HepG2 (cell line): ENCODE measurements at regions not wholly inside any gene's neighbourhood (a gene's known extent, or its start where the extent isn't known, plus 50 kb on each side); places are given as distances from the start of the nearest gene placed in this dataset.

Experiments
- ATAC-seq: fragments of 200-7000 bp; cut with Tn5 transposase; 3 replicates; pipeline ENCODE4 v1.9.1; 2020; ENCODE audit warnings: mild to moderate bottlenecking, moderate library complexity
- BruUV-seq: library from RNA; stranded (reverse); fragments of 400-500 nt; replicated peaks from 2 replicates; lab custom pipeline; 2021; lab: Mats Ljungman, UMichigan
- CTCF ChIA-PET: fragments of 300-600 bp; formaldehyde crosslinking; extraction: SDS; loops from one replicate; lab custom pipeline; 2021; ENCODE audit warnings: low total read pairs, inconsistent platforms, low intra/inter-chr PET ratio; lab: Yijun Ruan, JAX
- POLR2A ChIA-PET: fragments of 350-600 bp; sonication (Branson Sonifier 250); formaldehyde crosslinking; loops from one replicate; lab custom pipeline; 2020; ENCODE audit warnings: antibody characterized with exemption, inconsistent platforms; lab: Yijun Ruan, JAX
- DNase-seq: peaks from one replicate; pipeline ENCODE4 v3.0.0-alpha.2; 2015; ENCODE audit warnings: low spot score
- FAIRE-seq: peaks from 3 replicates; lab custom pipeline; 2011; peaks lifted over from hg19 to GRCh38; lab: Jason Lieb, UNC
- H2AFZ ChIP-seq: one replicate; pipeline ENCODE4 v1.6.1; 2011; ENCODE audit warnings: low read length, inconsistent platforms
- H3K27ac ChIP-seq: fragments of 300-600 bp; 3 replicates; pipeline ENCODE4 v1.8.0; 2011; ENCODE audit warnings: mixed run types, mild to moderate bottlenecking, mixed read lengths, low read length, inconsistent platforms; ENCODE audit not compliant: insufficient read depth; ENCODE audit errors: extremely low read length
- H3K27me3 ChIP-seq, 2 experiments: fragments of 200-600 bp in 1 of 2; 2 replicates in 1 of 2; 3 replicates in 1 of 2; pipeline versions ENCODE4 v1.6.0 to v1.8.0; 2011; ENCODE audit warnings: low read length in 2 of 2, mild to moderate bottlenecking in 2 of 2, moderate library complexity in 2 of 2, inconsistent platforms in 1 of 2; ENCODE audit not compliant: insufficient read depth in 2 of 2, control insufficient read depth in 1 of 2
- H3K36me3 ChIP-seq, 2 experiments: fragments of 200-600 bp in 1 of 2; replicated peaks in 1 of 2; 2 replicates in 1 of 2; 3 replicates in 1 of 2; pipeline versions ENCODE4 v1.5.1 to v1.8.0; 2011; ENCODE audit warnings: low read length in 2 of 2, inconsistent platforms in 1 of 2; ENCODE audit not compliant: insufficient read depth in 2 of 2, control insufficient read depth in 1 of 2
- H3K4me1 ChIP-seq: 2 replicates; pipeline ENCODE4 v1.5.1; 2012; ENCODE audit warnings: low read length, inconsistent platforms; ENCODE audit not compliant: insufficient read depth
- H3K4me2 ChIP-seq: 2 replicates; pipeline ENCODE4 v1.6.0; 2011; ENCODE audit warnings: low read depth, low read length, inconsistent platforms
- H3K4me3 ChIP-seq, 3 experiments: fragments of 200-600 bp in 1 of 3; sonication (generic), shearing (Covaris generic) in 1 of 3; replicated peaks in 1 of 3; 2 replicates each; pipeline ENCODE4 v1.5.1; 2011 to 2016; ENCODE audit warnings: low read length in 3 of 3, inconsistent platforms in 2 of 3, low read depth in 2 of 3, mild to moderate bottlenecking in 2 of 3, control low read depth in 1 of 3, mixed read lengths in 1 of 3; ENCODE audit not compliant: insufficient read depth in 1 of 3
- H3K79me2 ChIP-seq: one replicate; pipeline ENCODE4 v1.6.1; 2011; ENCODE audit warnings: low read length, inconsistent platforms; ENCODE audit not compliant: insufficient read depth
- H3K9ac ChIP-seq: 2 replicates; pipeline ENCODE4 v1.6.0; 2011; ENCODE audit warnings: mild to moderate bottlenecking, low read depth, low read length, inconsistent platforms; ENCODE audit not compliant: insufficient read depth
- H3K9me3 ChIP-seq: 2 replicates; pipeline ENCODE4 v1.5.1; 2012; ENCODE audit warnings: mild to moderate bottlenecking, low read length
- H4K20me1 ChIP-seq: 2 replicates; pipeline ENCODE4 v1.6.0; 2011; ENCODE audit warnings: inconsistent platforms, mild to moderate bottlenecking, low read length, moderate library complexity; ENCODE audit not compliant: insufficient read depth
- RBM22 ChIP-seq: fragments of 200-400 bp; formaldehyde crosslinking; optimal IDR thresholded peaks from 2 replicates; pipeline ENCODE3; 2017; ENCODE audit warnings: mild to moderate bottlenecking, low read length, moderate library complexity
- RFXAP ChIP-seq: sonication (generic); formaldehyde crosslinking; IDR thresholded peaks from 2 replicates; pipeline ENCODE4 v1.4.0; 2020; ENCODE audit warnings: missing genetic modification reagents, borderline replicate concordance
- SRSF9 ChIP-seq: fragments of 200-400 bp; formaldehyde crosslinking; IDR thresholded peaks from 2 replicates; pipeline ENCODE4 v1.6.1; 2018; ENCODE audit warnings: borderline replicate concordance, mild to moderate bottlenecking, low read depth, low read length; ENCODE audit not compliant: insufficient read depth, poor library complexity, severe bottlenecking
- U2AF1 ChIP-seq: fragments of 200-400 bp; formaldehyde crosslinking; optimal IDR thresholded peaks from 2 replicates; pipeline ENCODE3; 2017; ENCODE audit warnings: mild to moderate bottlenecking, low read depth, low read length
- ZNF138 ChIP-seq: sonication (generic); formaldehyde crosslinking; IDR thresholded peaks from 2 replicates; pipeline ENCODE4 v1.5.0; 2020; ENCODE audit warnings: mild to moderate bottlenecking, low read depth, missing genetic modification reagents
- ZNF263 ChIP-seq: sonication (generic); formaldehyde crosslinking; IDR thresholded peaks from 2 replicates; pipeline ENCODE4 v1.4.0; 2020; ENCODE audit warnings: missing genetic modification reagents
- ZNF326 ChIP-seq: sonication (generic); formaldehyde crosslinking; IDR thresholded peaks from 2 replicates; pipeline ENCODE4 v1.4.0; 2020; ENCODE audit warnings: missing genetic modification reagents, borderline replicate concordance
- WGBS: methylation state at CpG from one replicate; pipeline ENCODE4 v1.1.6; 2017; ENCODE audit warnings: low lambda C conversion rate; 5-methylcytosine and 5-hydroxymethylcytosine counted together
- in situ Hi-C: cut with HindIII; loops from 2 replicates; pipeline ENCODE4 v1.10.0; 2017; ENCODE audit warnings: low pct_unique_long_range_greater_than_20kb; ENCODE audit not compliant: extremely low pct_ligation_motif_present
- intact Hi-C: fragments of 100-400 bp; cut with micrococcal nuclease; formaldehyde crosslinking; loops from one replicate; pipeline ENCODE4 v1.10.0; 2022; ENCODE audit not compliant: unreplicated experiment
- TF ChIP-seq, protein P1 (sequence below): sonication (generic); formaldehyde crosslinking; IDR thresholded peaks from 2 replicates; pipeline ENCODE4 v1.8.1; 2023; ENCODE audit warnings: mild to moderate bottlenecking, missing genetic modification reagents
- TF ChIP-seq, protein P2 (sequence below): sonication (generic); formaldehyde crosslinking; IDR thresholded peaks from 2 replicates; pipeline ENCODE4 v1.4.0; 2020; ENCODE audit warnings: low read depth, mild to moderate bottlenecking, missing genetic modification reagents

DNA sequence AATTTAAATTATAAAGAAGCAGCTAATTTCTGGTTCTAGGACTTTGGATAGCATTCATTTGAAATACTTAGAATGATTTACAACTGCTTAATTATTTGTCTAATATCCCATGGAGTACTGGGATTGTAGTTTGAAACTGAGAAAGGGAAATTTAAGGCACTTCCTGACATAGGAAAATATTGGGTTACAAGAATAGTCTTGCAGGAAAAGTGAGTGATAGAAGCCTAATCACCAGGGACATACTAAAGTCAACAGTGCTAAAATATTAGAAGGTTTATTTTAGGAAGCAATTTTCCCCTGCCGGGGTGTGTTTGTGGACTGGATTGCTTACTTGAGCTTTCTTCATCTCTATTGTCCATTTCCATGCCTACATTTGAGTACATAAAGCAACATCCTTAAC, 661.6 kb downstream of the ADGRL2 start (continued):
- TF ChIP-seq ZNF138 (CRISPR knock-in tag), result no peak
- TF ChIP-seq, protein P1, sequence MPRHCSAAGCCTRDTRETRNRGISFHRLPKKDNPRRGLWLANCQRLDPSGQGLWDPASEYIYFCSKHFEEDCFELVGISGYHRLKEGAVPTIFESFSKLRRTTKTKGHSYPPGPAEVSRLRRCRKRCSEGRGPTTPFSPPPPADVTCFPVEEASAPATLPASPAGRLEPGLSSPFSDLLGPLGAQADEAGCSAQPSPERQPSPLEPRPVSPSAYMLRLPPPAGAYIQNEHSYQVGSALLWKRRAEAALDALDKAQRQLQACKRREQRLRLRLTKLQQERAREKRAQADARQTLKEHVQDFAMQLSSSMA (CRISPR knock-in tag), result no peak
- TF ChIP-seq SRSF9, result no peak
- TF ChIP-seq RBM22, result no peak
- no peak for TF ChIP-seq ZNF263 (CRISPR knock-in tag)
- TF ChIP-seq, protein P2, sequence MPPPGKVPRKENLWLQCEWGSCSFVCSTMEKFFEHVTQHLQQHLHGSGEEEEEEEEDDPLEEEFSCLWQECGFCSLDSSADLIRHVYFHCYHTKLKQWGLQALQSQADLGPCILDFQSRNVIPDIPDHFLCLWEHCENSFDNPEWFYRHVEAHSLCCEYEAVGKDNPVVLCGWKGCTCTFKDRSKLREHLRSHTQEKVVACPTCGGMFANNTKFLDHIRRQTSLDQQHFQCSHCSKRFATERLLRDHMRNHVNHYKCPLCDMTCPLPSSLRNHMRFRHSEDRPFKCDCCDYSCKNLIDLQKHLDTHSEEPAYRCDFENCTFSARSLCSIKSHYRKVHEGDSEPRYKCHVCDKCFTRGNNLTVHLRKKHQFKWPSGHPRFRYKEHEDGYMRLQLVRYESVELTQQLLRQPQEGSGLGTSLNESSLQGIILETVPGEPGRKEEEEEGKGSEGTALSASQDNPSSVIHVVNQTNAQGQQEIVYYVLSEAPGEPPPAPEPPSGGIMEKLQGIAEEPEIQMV (CRISPR knock-in tag), result no peak

DNA sequence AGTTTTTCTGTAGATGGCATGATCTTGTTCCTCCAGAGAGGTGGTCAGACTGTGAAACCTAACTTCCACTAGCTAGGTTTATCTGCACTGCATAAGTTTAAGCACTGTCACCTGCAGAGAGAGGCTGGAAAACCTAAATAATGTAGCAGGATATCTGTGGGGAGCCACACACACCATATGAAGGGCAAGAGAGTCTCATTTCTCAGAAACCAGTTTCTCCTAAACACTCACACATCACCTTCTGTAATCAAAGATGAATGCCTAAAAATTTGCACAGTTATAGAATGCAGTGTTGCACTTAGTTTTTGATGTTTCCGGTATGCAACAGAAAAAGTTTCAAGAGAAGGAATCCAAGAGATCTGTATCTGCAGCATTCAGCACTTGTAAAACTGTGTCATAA, 654.6 kb downstream of the ADGRL2 start:
- ChIA-PET CTCF (no interaction called here), POLR2A (no interaction called here)
- no peak overlapping the region for H3K9ac ChIP-seq
- no peak overlapping the region for H2AFZ ChIP-seq
- H3K79me2 ChIP-seq, result no peaks in the 10 kb centered on the region
- no peak for DNase-seq
- no peak overlapping the region for H3K27ac ChIP-seq
- H3K4me2 ChIP-seq, result no peak overlapping the region
- FAIRE-seq, result no peak
- ATAC-seq, result no peak
- no peaks in the 10 kb centered on the region for H3K4me1 ChIP-seq
- in situ Hi-C loops (no loop called here), intact Hi-C loops (no loop called here)
- H3K4me3 ChIP-seq, result no peak overlapping the region
- H3K9me3 ChIP-seq, result peaks cover 73% of the 10 kb centered on the region
- no peaks in the 10 kb centered on the region for H4K20me1 ChIP-seq
- no peaks in the 10 kb centered on the region for H3K27me3 ChIP-seq
- BruUV-seq, result no TSS peak
- H3K36me3 ChIP-seq, result no peaks in the 10 kb centered on the region
- 22% methylated on average over 1 of the region's 1 CpG for WGBS
- no peak for TF ChIP-seq ZNF326 (CRISPR knock-in tag)
- no peak for TF ChIP-seq RFXAP (CRISPR knock-in tag)
- no peak for TF ChIP-seq U2AF1
